ENCODE measurements at regions not wholly inside any gene's neighbourhood (a gene's known extent, or its start where the extent isn't known, plus 50 kb on each side); places are given as distances from the start of the nearest gene placed in this dataset.

DNA sequence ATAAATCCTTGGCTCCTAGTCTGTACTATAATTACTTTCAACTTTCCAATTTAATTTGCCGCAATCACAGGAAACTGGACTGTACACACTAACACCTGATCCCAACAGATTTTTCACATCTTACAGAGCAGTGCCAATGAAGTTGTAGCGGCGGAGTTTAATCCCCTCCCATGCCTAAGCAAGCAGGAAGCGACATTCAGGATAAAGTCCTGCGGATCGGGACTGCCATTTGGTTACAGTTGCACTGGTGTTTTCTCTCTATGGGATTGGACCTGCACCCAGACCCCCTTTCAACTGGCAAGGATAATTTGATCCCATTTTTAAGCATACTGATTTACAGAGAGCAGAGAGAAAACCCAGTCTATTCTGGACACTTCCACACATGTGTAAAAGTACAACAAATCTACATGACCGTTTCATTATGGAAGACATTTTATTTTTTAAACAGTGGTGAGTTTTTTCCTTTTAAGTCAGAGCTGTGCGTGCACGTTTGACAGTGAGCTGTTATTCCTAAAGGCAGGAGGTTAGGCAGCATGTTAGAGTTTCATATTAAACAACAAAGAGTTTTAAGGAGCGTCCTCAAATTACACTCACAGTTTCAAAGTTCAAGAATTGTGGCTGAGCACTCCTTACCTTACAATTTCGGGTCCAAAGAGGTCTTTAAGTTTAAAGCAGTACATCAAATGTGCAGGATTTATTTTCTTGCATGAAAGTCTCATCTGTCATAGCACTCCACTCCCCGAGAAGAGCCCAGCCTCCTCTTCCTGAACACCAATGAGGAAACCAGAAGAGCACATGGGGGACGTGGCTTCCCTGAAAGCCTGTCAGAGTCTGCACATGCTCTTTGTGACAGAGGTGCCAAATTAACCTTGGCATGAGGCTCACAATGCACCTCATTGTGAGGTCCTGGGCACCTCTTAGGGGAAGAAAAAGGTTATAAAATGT lies 141.6 kb upstream of the RFC3 start:
- TF ChIP-seq EZH2phosphoT487 (IDR thresholded peaks at IDR 0.05; ENCODE audit: low read depth), result no peak
- TF ChIP-seq, protein P1, sequence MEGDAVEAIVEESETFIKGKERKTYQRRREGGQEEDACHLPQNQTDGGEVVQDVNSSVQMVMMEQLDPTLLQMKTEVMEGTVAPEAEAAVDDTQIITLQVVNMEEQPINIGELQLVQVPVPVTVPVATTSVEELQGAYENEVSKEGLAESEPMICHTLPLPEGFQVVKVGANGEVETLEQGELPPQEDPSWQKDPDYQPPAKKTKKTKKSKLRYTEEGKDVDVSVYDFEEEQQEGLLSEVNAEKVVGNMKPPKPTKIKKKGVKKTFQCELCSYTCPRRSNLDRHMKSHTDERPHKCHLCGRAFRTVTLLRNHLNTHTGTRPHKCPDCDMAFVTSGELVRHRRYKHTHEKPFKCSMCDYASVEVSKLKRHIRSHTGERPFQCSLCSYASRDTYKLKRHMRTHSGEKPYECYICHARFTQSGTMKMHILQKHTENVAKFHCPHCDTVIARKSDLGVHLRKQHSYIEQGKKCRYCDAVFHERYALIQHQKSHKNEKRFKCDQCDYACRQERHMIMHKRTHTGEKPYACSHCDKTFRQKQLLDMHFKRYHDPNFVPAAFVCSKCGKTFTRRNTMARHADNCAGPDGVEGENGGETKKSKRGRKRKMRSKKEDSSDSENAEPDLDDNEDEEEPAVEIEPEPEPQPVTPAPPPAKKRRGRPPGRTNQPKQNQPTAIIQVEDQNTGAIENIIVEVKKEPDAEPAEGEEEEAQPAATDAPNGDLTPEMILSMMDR (IDR thresholded peaks at IDR 0.05; ENCODE audit: low read depth, low read length), result no peak
